GM19372 (cell line): ENCODE measurements at regions not wholly inside any gene's neighbourhood (a gene's known extent, or its start where the extent isn't known, plus 50 kb on each side); places are given as distances from the start of the nearest gene placed in this dataset.
"Not testable (repeated sequence)": the region's sequence is repeated elsewhere in the genome, so short reads cannot be mapped to it uniquely, and the experiment has no call there.

ENCODE experiments used
- ATAC-seq: cut with Tn5 transposase; IDR thresholded peaks from one replicate; pipeline ENCODE4 v1.9.1; 2021; ENCODE audit warnings: mild to moderate bottlenecking, low read depth, moderate library complexity; ENCODE audit not compliant: unreplicated experiment

DNA sequence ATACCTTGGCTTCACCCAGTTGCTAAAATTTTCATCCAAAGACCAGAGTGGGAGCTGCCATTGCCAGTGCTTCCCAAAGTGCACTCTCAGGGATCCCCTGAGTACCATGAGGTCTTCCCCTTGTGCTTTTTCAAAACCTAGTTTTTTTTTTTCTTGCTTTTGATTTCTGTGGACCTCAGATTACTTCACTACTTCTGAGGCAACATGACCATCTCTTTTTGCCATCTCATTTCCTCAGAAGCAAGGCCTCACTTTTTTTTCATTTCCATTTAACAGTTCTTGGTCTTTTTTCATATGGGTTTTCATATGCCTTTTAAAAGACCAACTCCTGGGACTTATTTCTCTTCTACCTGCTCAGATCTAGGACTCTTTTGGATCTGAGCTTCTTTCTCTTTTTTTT lies 64.1 kb upstream of the MMS22L start:
- ATAC-seq: no peak

DNA sequence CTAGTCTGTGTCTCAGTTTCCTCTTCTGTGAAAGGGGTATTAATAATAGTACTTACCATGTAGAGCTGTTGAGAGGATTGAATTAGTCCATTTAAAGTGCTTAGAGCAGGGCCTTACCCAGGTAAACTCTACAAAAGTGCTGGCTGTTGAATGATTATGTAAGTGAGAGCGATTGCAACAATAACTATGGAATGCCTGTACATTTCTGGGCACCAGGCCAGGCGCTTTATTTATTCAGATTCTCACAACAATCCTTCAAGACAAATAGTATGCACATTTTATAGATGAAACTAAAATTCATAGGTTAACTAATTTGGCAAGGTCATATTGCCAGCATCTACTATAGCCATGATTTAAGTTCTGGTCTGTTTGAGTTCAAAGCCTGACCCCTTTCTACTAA lies 78.3 kb upstream of the MMS22L start:
- ATAC-seq: no peak

DNA sequence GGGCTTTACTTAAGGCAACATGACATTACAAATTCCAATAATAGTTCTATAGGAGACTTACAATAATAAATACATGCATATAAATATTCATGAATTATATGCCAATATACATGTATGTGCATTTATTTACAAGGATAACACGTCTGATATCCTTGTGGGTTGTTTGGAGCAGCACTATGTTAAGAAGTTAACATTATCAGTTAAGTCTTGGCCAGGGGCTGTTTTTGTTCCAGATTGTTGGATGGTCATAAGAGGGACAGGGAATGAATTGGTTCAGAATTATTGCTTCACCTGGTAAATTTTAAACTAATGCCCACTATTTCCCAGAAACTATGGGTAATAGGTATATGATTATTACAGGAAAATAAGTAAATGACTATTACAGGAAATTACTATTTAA lies 81.3 kb upstream of the MMS22L start:
- no peak for ATAC-seq

DNA sequence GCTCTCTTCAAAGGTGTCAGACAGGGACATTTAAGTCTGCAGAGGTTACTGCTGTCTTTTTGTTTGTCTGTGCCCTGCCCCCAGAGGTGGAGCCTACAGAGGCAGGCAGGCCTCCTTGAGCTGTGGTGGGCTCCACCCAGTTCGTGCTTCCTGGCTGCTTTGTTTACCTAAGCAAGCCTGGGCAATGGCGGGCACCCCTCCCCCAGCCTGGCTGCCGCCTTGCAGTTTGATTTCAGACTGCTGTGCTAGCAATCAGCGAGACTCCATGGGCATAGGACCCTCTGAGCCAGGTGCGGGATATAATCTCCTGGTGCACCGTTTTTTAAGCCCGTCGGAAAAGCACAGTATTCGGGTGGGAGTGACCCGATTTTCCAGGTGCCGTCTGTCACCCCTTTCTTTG lies 99.1 kb upstream of the MMS22L start:
- not testable (repeated sequence) for ATAC-seq

DNA sequence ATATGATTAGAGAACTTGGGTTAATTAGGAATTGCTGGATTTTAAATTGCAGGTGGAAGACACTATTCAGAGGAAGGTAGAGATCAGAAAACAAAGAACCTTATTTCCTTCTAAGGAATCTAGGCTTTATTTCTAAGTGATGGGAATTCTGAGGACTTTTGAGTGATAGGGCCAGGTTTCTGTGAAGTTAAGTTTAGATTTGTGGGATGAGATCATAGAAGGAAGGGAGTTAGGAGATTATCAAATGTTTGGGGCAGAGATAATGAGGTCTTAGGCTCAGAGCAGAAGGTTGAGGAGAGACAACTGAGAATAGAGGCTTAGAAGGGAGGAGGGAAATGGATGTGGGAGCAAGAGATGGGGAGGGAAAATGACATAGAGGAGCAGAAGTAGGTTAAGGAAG lies 109.7 kb upstream of the MMS22L start:
- no peak for ATAC-seq

DNA sequence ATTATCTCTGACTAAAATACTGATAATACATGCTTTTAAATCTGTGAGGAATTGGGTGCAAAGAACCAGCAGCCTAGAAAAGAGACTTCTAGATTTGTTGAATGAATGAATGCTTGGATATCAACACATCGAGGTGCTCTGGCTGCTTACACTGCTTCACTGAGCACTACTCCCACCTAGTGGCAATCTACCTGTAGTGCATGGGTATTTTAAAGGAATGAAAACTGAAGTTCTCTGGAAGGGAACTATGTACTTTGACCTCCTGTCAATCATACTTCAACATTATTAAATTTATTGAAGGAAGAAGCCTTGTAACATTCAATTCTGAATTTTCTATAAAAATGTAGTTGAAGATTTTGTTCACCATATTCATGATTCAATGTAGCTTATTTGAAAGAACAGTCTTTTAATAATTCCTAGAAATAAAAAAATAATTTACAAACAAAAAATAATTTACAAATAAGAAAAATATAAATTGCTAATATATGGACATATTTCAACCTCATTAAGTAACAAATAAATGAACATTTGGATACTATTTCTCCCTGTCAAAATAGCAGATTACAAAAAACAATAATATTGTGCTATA lies 111.2 kb upstream of the MMS22L start:
- ATAC-seq: peak; percentile 88

DNA sequence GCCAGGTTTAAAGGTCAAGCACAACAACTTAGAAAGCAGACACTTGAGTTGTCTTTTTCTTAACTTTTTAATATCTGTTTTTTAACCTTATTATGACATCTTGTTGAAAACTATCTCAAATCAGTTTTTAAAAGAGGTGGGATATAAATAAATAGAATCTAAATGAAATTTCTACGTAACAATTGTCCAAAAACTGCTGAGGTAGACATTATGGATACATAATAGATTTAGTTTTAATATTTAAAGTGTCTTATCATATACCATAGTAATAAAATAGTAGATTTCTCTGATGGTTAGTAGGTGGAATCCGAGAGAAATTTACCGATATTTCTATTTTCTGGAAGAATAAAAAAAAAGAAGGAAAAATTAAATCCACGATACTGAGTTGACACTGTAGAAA lies 113.9 kb upstream of the MMS22L start:
- ATAC-seq: no peak

DNA sequence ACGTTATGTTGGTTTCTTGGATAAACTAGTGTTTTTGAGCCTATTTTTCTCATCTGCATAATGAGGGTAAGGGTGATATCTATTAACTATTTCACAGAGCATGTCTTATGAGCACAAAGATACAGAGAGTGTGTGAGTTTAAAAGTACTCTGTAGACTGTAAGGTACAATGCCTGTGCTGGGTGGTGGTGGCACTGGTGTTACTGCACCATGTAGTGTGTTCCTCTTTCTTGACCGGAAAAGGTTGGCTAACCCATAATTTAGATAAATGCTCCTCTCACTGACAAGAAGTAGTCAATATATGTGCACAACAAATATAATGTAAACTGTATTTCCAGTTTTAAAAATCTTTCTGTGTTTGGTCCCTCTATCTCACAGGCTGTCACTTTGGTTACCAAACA lies 116.2 kb upstream of the MMS22L start:
- no peak for ATAC-seq

DNA sequence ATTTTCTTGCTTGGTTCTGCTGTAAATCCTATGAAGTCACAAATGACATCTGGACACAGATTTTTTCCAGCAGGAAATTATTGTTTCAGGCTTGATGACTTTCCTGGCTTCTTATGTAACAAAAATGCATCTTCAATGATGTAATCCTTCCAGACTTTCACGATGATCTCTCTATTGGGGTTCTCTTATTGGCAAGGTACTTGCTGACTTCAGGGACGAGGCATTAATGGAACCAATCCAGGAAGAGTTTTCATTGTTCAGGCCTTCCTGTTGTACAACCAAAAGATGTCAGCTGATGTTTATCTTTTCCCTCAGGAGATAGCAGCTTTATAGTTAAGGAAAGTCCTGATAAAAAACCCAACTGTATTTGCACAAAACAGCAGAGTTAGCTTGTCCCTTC lies 118.5 kb upstream of the MMS22L start:
- ATAC-seq: no peak

DNA sequence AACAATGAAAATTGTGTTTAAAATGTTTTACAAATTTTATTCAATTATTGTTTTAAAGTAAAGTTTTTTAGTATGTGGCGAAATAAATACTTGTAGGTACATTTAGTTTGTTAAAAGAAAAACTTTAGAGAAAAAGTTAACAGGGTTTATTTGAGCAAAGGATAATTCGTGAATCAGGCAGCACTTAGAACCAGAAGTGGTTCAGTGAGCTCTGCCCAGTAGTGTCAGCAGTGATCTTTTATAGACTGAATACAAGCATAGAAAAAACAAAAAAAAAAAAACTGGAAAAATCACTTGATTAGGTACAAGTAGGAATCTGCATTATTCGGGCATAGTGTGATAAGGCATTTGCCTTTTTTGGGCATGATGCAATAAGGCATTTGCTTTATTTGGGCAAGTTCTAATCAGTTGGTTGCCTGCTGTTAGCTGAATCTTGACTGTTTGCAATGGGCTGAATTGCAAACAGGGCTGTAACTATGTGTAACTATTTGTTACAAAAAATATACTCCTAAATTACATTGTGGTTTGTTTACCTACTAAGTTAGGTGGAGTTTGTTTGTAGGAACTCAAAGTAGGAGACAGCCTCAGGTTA lies 122.9 kb upstream of the MMS22L start:
- ATAC-seq: no peak

DNA sequence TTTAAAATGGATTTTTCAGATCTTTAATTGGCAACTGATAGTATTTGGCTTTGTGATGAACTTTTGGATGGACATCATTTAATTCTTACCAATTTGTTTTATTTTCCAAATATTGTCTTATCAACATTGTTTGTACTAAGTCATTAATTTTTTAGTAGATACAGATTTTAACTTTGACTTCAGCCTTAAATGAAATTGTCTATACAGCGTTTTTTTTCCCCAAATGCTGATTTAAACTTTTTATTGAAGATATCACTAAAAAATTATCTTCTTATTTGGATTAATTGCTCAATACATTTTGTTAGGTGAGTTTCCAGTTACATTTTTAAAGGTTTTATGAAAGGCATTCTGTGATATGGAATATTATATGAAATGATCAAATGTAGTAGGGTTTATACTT lies 123.6 kb upstream of the MMS22L start:
- no peak for ATAC-seq

DNA sequence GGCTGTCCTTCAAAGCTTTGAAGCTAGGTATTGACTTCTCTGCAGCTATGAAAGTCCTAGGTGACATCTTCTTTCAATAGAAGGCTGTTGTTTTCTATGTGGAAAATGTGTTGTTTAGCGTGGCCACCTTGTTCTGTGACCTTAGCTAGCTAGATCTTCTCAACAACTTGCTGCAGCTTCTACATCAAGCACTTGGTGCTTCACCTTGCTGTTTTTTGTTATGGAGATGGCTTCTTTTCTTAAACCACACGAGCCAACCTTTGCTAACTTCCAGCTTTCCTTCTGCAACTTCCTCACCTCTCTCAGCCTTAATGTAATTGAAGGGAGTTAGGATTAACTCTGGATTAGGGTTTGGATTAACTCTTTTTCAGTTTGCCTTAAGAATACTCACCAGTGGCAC lies 128.6 kb upstream of the MMS22L start:
- ATAC-seq: no peak

DNA sequence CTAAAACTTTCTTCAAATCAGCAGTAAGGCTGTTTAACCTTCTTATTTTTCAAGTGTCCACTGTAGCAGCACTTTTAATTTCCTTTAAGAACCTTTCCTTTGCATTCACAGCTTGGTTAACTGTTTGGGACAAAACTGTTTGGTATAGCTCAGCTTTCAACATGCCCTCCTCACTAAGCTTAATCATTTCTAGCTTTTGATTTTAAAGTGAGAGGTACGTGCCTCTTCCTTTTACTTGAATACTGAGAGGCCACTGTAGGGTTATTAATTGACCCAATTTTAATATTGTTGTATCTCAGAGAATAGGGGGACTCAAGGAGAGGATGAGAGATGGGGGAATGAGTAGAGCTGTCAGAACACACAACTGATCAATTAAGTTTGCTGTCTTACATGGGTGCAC lies 129.5 kb upstream of the MMS22L start:
- no peak for ATAC-seq

DNA sequence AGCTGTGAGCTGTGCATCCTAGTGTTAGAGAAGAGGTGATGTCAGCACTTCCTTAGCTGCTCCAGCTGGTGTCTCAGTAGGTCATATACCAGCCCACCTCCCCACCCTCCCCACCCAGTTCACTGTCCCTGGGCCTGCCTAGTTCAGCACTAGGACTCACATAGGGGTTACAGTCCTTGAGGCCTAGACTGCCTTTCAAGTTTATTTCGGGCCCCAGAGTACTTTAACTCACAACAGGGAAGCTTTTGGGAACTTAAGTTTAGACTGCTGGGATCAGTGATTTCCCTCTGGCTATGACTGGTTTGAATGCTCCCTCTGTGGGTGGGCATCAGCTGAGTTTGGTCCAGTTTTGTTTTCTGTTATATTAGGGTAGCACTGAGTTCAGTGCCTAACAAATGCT lies 139.2 kb upstream of the MMS22L start:
- ATAC-seq: no peak

DNA sequence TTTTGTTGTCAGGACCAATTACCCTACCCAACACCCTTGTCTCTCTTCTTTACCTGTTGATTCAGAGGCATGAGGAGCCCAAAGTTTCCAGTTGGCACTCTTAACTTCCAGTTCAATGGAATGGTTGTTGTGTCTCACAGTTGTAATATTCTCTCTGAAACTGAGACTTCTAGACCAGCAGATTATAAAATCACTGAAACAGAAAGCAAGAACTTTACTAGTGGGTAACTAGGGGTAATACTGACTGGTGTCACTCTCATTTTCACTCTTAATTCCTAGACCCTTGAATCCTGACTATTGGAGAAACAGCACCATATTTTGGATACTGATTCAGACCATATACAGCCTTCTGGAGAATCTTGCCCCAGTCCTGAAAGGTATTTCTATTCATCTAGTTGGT lies 140.2 kb upstream of the MMS22L start:
- no peak for ATAC-seq

DNA sequence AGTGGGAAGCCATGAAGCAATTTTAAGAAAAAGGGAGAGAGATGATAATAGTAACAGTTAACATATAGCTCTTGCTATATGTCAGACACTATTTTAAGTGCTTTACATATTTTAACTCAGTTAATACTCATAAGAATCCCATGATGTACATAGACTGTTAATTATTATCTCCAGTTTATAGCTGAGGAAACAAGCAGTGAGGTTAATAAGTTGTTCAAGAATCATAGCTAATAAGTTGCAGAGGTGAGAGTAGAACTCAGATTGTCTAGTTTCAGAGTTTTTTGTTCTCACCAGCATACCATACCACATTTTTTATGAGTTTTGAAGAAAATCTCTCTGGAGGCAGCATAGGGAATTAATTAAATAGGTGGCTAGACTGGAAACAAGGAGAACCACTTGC lies 144.6 kb upstream of the MMS22L start:
- ATAC-seq: peak; percentile 64

DNA sequence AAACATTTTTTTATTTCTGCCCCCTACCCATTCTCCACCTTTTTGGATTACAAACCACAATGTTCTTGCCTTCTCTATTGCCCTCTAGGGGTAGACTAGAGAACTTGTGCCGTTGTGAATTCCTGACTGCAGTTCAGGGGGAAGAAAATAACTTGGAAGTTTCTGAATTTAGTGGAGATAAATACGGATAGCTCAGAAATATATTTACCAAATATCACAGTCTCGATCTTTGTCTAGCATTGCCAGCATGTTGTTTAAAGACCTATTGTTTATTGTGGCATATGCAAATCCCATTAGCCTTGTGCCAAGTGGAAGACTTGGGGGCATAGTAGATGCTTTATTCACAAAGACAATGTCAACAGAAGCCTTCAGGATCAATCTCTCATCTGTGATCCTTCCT lies 154.1 kb upstream of the MMS22L start:
- peak; percentile 55 for ATAC-seq

DNA sequence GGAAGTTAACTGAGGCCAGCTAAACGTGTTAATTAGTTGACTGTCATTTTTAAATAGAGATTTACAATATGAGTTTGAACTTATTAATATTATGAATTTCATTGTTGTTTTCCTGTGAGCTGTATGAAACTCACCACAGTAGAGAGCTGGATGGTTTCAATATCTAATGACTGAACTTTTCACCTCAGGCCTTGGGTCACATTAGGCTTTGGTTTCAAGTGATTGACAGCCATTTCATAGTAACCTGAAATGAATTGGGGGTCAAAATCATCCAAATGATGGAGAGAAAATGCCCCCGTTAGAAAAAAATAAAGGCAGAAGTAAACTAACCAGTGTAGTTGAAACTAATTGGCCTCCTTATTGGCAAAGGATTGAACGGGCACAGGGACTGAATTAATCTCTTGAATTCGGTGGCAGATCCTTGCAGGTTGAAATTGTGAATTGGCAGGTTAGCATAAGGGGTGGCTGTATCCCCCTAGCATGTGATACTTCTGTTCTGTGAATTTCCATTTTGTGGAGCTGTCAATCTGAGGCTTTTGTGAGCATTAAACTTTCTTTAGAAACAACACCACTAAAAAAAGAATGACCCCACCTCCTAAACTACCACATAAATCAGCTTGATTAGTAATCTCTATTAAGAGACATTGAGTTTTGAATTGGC lies 155.1 kb upstream of the MMS22L start:
- ATAC-seq: no peak

DNA sequence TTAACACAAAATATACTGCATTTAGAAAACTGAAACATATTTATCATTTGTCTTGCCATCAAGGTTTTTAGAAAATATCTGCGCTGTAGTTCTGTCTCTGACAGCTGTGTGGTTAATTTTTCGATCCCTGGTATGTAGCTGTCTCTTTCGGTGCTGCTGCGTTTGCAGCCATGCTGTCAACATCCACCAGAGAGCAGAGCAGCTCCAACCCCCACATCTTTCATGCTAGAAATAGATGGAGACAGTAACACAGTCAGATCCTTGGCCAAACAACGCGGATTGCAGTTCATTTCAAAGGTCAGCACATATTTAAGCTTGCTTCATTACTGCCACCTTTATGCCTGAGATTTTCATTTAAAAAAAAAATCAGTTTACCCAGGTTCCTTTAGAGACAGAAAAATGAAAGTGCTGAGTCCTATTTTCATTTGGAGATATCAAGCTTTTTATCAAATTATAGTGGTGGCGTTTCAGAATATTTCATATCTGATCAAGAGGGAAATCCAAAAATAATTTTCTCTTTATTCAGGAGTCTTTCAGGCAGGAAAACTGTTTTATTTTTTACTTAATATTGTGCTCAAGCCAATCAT lies 157.7 kb upstream of the MMS22L start:
- peak; percentile 50 for ATAC-seq

DNA sequence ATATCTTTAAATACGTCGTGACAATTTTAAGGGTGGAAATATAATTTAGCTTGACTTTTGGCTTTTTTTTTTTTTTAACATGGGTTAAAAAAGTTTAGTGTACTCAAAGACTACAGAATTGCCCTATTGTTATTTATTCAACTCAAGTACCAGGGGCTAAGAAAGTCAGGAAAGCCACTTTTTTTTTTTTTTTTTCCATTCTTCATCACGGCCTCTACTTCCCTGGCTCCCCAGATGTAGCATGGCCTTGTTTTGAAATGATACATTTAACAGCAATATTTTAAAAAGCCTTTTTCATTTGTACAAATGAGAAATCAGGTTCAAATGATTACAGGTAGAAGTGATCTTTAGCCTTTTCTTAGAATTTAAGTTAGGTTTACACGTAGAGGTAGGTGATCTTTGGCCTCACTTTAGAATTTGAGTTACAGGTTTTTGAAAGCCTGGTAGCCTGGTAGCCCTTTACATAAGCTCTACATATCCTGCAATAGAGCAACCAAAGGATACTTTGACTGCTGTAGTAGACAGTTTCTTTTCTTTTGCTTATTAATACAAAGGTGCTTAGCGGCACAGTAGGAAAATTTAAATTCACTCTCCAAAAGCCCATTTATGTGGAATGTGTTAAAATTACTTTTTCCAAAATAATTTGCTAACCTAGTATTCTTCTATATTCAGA lies 160.5 kb upstream of the MMS22L start:
- ATAC-seq: no peak

DNA sequence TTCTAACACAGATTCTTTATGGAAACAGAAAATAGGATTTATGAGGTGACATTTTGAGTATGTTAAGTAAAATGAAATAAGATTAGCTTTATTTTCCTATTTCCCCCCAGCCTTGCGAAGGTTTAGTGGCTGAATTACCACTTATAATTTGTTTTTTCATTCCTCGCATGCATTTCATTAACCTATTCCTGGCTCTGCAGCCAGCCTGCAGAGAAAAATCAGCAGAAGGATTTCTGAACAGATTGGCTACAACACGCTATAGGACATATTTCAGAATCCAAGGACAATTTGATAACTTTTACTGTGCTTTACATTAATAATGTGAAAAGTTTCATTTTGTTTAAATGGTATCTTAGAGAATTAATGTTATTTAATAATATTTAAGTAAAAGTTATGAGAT lies 162.4 kb upstream of the MMS22L start:
- ATAC-seq: no peak
